K562 (cell line): ENCODE measurements at regions not wholly inside any gene's neighbourhood (a gene's known extent, or its start where the extent isn't known, plus 50 kb on each side); places are given as distances from the start of the nearest gene placed in this dataset.

Source experiments
- CSDE1 ChIP-seq, 2 experiments: fragments of 450-650 bp; IDR thresholded peaks; 2 replicates each; pipeline ENCODE4 v1.6.1; 2016; ENCODE audit warnings: mild to moderate bottlenecking in 1 of 2
- HEY1 ChIP-seq: fragments of 250-450 bp; sonication (Bioruptor Pico); IDR thresholded peaks from 2 replicates; pipeline ENCODE4 v1.5.0; 2020; ENCODE audit warnings: mild to moderate bottlenecking, moderate library complexity, borderline replicate concordance
- HOMEZ ChIP-seq: fragments of 250-450 bp; sonication (Bioruptor Pico); IDR thresholded peaks from 2 replicates; pipeline ENCODE4 v1.4.0; 2020; ENCODE audit warnings: mild to moderate bottlenecking, moderate library complexity
- MLX ChIP-seq, 2 experiments: fragments of 450-650 bp in 1 of 2; sonication (generic) in 1 of 2; formaldehyde crosslinking; conservative IDR thresholded peaks; 2 replicates each; pipeline versions ENCODE4 v1.4.0 to v1.8.1; 2020 to 2022; ENCODE audit warnings: mild to moderate bottlenecking in 1 of 2, missing genetic modification reagents in 1 of 2
- MTA1 ChIP-seq: fragments of 450-650 bp; IDR thresholded peaks from 2 replicates; pipeline ENCODE4 v1.6.1; 2017; ENCODE audit warnings: borderline replicate concordance
- NCOA6 ChIP-seq: fragments of 450-650 bp; IDR thresholded peaks from 2 replicates; pipeline ENCODE4 v1.6.1; 2017; ENCODE audit warnings: mild to moderate bottlenecking
- NFYB ChIP-seq: IDR thresholded peaks from 2 replicates; pipeline ENCODE4 v1.6.1; 2011; ENCODE audit warnings: mild to moderate bottlenecking, moderate library complexity; ENCODE audit not compliant: insufficient read length; ENCODE audit errors: extremely low read depth
- PRMT5 ChIP-seq: sonication (generic); formaldehyde crosslinking; IDR thresholded peaks from 2 replicates; pipeline ENCODE4 v1.5.0; 2020; ENCODE audit warnings: missing genetic modification reagents
- TBL1XR1 ChIP-seq, 2 experiments: IDR thresholded peaks; 2 replicates each; pipeline ENCODE4 v1.6.1; 2012; ENCODE audit warnings: improper control_type of control experiment in 2 of 2, low read length in 2 of 2, mild to moderate bottlenecking in 1 of 2
- TSHZ1 ChIP-seq: fragments of 250-450 bp; sonication (Bioruptor Pico); IDR thresholded peaks from 2 replicates; pipeline ENCODE4 v1.4.0; 2020; ENCODE audit warnings: mild to moderate bottlenecking, moderate library complexity
- U2AF1 ChIP-seq: fragments of 200-400 bp; formaldehyde crosslinking; optimal IDR thresholded peaks from 2 replicates; pipeline ENCODE3; 2017; ENCODE audit warnings: mild to moderate bottlenecking, low read depth, low read length, moderate library complexity
- ZBTB2 ChIP-seq: fragments of 450-650 bp; IDR thresholded peaks from 2 replicates; pipeline ENCODE4 v1.6.1; 2016; ENCODE audit warnings: antibody characterized with exemption
- ZNF134 ChIP-seq: fragments of 250-450 bp; sonication (Bioruptor Pico); conservative IDR thresholded peaks from 2 replicates; pipeline ENCODE4 v1.4.0; 2020
- ZNF146 ChIP-seq: IDR thresholded peaks from one replicate; pipeline ENCODE4 v1.6.1; 2018; ENCODE audit warnings: missing compliant biosample characterization; ENCODE audit not compliant: unreplicated experiment
- ZNF347 ChIP-seq: fragments of 450-650 bp; formaldehyde crosslinking; IDR thresholded peaks from 2 replicates; pipeline ENCODE4 v1.4.0; 2020; ENCODE audit warnings: low read depth, mild to moderate bottlenecking, moderate library complexity
- ZNF766 ChIP-seq: fragments of 200-800 bp; sonication (Bioruptor generic); conservative IDR thresholded peaks from 2 replicates; pipeline ENCODE4 v1.6.1; 2016; ENCODE audit warnings: missing genetic modification characterization, missing compliant biosample characterization
- TF ChIP-seq, protein P1 (sequence below): fragments of 200-800 bp; sonication (Bioruptor generic); IDR thresholded peaks from 2 replicates; pipeline ENCODE4 v1.6.1; 2017; ENCODE audit warnings: missing genetic modification characterization, missing compliant biosample characterization
- TF ChIP-seq, protein P2 (sequence below): fragments of 450-650 bp; formaldehyde crosslinking; IDR thresholded peaks from 2 replicates; pipeline ENCODE4 v1.4.0; 2022; ENCODE audit warnings: missing genetic modification characterization

DNA sequence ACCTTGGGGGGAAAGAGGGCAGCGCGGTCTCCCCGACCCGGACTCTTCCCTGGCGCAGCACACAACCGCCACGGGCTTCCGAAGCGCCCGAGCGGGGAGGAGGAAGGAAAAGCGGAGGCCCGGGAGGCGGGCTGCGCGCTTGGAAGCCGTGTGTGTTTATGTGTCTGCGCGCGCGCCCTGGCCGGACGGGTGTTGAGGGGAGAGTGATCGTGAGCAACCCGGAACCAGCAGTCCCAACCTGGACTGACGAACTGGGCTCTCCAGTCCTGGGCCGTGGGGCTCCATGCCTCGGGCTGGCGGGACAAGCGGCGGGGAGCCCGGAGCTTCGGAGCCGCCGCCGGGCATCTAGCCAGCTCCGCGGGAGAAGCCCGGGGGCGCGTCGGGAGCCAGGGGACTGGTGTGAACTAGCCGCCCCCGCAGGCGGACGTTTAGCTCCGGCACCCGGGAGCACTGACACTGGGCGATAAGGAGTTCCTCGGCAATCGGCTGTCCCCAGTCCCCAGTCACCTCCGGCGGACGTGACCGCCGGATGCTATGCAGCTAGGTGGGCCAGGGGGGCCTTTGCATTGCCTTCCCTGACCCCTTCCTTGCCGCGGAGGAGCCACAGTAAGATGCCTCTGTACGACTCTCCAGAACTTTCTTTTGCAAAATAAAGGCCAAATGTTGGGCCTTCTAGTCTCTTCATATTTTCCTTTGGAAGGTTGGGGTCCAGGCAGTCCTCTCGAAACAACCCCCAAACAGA lies 74.8 kb upstream of the BCOR start (continued):
- TF ChIP-seq HEY1 (no peak), ZNF347 (no peak), TBL1XR1 (IDR thresholded peaks at IDR 0.05; ENCODE audit: low read length in 2 of 2) (peak; percentile 78 to 87; a peak in 3 of 4 replicates), TSHZ1 (CRISPR knock-in tag) (no peak), NFYB (no peak), NCOA6 (no peak), MTA1 (0 out of 2 replicates have a peak, but pooled peaks have one; percentile 19), PRMT5 (CRISPR knock-in tag) (no peak), ZNF766 (CRISPR knock-in tag) (peak; percentile 57; the same call in 1 of the 2 replicates), MLX (CRISPR knock-in tag; conservative IDR thresholded peaks at IDR 0.05) (no peak), HOMEZ (CRISPR knock-in tag) (no peak), ZNF134 (CRISPR knock-in tag) (no peak), ZNF146 (CRISPR knock-in tag) (no peak), CSDE1 (IDR thresholded peaks at IDR 0.05) (no peak), U2AF1 (no peak), ZBTB2 (peak; percentile 52; the same call in 1 of the 2 replicates)
- TF ChIP-seq, protein P1, sequence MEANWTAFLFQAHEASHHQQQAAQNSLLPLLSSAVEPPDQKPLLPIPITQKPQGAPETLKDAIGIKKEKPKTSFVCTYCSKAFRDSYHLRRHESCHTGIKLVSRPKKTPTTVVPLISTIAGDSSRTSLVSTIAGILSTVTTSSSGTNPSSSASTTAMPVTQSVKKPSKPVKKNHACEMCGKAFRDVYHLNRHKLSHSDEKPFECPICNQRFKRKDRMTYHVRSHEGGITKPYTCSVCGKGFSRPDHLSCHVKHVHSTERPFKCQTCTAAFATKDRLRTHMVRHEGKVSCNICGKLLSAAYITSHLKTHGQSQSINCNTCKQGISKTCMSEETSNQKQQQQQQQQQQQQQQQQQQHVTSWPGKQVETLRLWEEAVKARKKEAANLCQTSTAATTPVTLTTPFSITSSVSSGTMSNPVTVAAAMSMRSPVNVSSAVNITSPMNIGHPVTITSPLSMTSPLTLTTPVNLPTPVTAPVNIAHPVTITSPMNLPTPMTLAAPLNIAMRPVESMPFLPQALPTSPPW (CRISPR knock-in tag): peak; percentile 85
- TF ChIP-seq, protein P2, sequence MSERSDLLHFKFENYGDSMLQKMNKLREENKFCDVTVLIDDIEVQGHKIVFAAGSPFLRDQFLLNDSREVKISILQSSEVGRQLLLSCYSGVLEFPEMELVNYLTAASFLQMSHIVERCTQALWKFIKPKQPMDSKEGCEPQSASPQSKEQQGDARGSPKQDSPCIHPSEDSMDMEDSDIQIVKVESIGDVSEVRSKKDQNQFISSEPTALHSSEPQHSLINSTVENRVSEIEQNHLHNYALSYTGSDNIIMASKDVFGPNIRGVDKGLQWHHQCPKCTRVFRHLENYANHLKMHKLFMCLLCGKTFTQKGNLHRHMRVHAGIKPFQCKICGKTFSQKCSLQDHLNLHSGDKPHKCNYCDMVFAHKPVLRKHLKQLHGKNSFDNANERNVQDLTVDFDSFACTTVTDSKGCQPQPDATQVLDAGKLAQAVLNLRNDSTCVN (CRISPR knock-in tag): no peak
